HEK293 (cell line): ENCODE measurements at regions not wholly inside any gene's neighbourhood (a gene's known extent, or its start where the extent isn't known, plus 50 kb on each side); places are given as distances from the start of the nearest gene placed in this dataset.

Experiments
- CTCF ChIA-PET: fragments of 350-600 bp; formaldehyde crosslinking; extraction: SDS; loops from one replicate; lab custom pipeline; 2021; ENCODE audit warnings: antibody characterized with exemption; lab: Yijun Ruan, JAX
- POLR2A ChIA-PET: fragments of 300-600 bp; formaldehyde crosslinking; extraction: SDS; loops from one replicate; lab custom pipeline; 2020; ENCODE audit warnings: antibody characterized with exemption, inconsistent platforms; lab: Yijun Ruan, JAX
- H3K27ac ChIP-seq: fragments of 200-500 bp; sonication (Bioruptor generic); 2 replicates; pipeline ENCODE4 v1.5.1; 2014; ENCODE audit warnings: low read depth, low read length, control low read depth, inconsistent platforms; ENCODE audit errors: extremely low read depth
- H3K36me3 ChIP-seq, 2 experiments: fragments of 200-500 bp in 1 of 2; sonication (Bioruptor generic) in 1 of 2; 1 replicate in 1 of 2; 2 replicates in 1 of 2; pipeline ENCODE4 v1.5.1; 2014 to 2017; ENCODE audit warnings: inconsistent platforms in 2 of 2, low read length in 2 of 2; ENCODE audit not compliant: control insufficient read depth in 2 of 2, insufficient read depth in 1 of 2
- H3K4me1 ChIP-seq: fragments of 200-500 bp; sonication (Bioruptor generic); 2 replicates; pipeline ENCODE4 v1.5.1; 2014; ENCODE audit warnings: mild to moderate bottlenecking, low read length, inconsistent platforms; ENCODE audit not compliant: control insufficient read depth, insufficient read depth
- H3K4me3 ChIP-seq: 2 replicates; pipeline ENCODE4 v1.5.1; 2011; ENCODE audit warnings: low read depth, mild to moderate bottlenecking, control low read depth, low read length, moderate library complexity
- H3K9me3 ChIP-seq: fragments of 200-500 bp; sonication (Bioruptor generic); 2 replicates; pipeline ENCODE4 v1.5.1; 2014; ENCODE audit warnings: low read depth, low read length, inconsistent platforms; ENCODE audit not compliant: control insufficient read depth, insufficient read depth
- GLI4 ChIP-seq: fragments of 450-650 bp; formaldehyde crosslinking; IDR thresholded peaks from 2 replicates; pipeline ENCODE4 v1.5.1; 2016; ENCODE audit warnings: missing biosample characterization, missing genetic modification characterization
- GLIS1 ChIP-seq: fragments of 450-650 bp; formaldehyde crosslinking; IDR thresholded peaks from 2 replicates; pipeline ENCODE4 v1.5.1; 2016; ENCODE audit warnings: missing biosample characterization, missing genetic modification characterization
- HOXA7 ChIP-seq: sonication (generic); formaldehyde crosslinking; IDR thresholded peaks from 2 replicates; pipeline ENCODE4 v1.8.1; 2022; ENCODE audit warnings: missing genetic modification reagents, borderline replicate concordance
- MZF1 ChIP-seq: fragments of 450-650 bp; formaldehyde crosslinking; IDR thresholded peaks from 2 replicates; pipeline ENCODE4 v1.5.1; 2017; ENCODE audit warnings: missing biosample characterization, missing genetic modification characterization, borderline replicate concordance
- PRDM6 ChIP-seq: fragments of 450-650 bp; formaldehyde crosslinking; IDR thresholded peaks from 2 replicates; pipeline ENCODE4 v1.5.1; 2017; ENCODE audit warnings: missing biosample characterization, missing genetic modification characterization
- SCRT1 ChIP-seq: fragments of 450-650 bp; formaldehyde crosslinking; IDR thresholded peaks from 2 replicates; pipeline ENCODE4 v1.5.1; 2016; ENCODE audit warnings: missing biosample characterization, missing genetic modification characterization, borderline replicate concordance
- SCRT2 ChIP-seq: fragments of 450-650 bp; formaldehyde crosslinking; IDR thresholded peaks from 2 replicates; pipeline ENCODE4 v1.5.1; 2016; ENCODE audit warnings: missing biosample characterization, missing genetic modification characterization
- SP7 ChIP-seq: fragments of 450-650 bp; formaldehyde crosslinking; IDR thresholded peaks from 2 replicates; pipeline ENCODE4 v1.5.1; 2016; ENCODE audit warnings: missing biosample characterization, missing genetic modification characterization
- TCF7L2 ChIP-seq: IDR thresholded peaks from 2 replicates; pipeline ENCODE4 v1.6.1; 2011; ENCODE audit warnings: low read depth, mild to moderate bottlenecking, inconsistent platforms, low read length, moderate library complexity, borderline replicate concordance
- ZBTB49 ChIP-seq: fragments of 450-650 bp; formaldehyde crosslinking; IDR thresholded peaks from 2 replicates; pipeline ENCODE4 v1.5.1; 2016; ENCODE audit warnings: missing biosample characterization, missing genetic modification characterization, low read depth
- ZBTB7A ChIP-seq: fragments of 450-650 bp; formaldehyde crosslinking; IDR thresholded peaks from 2 replicates; pipeline ENCODE4 v1.5.1; 2016; ENCODE audit warnings: low read depth, missing biosample characterization, missing genetic modification characterization
- ZBTB8A ChIP-seq: fragments of 450-650 bp; formaldehyde crosslinking; IDR thresholded peaks from 2 replicates; pipeline ENCODE4 v1.5.1; 2016; ENCODE audit warnings: missing biosample characterization, missing genetic modification characterization
- ZFP69B ChIP-seq: fragments of 450-650 bp; formaldehyde crosslinking; IDR thresholded peaks from 2 replicates; pipeline ENCODE4 v1.5.1; 2016; ENCODE audit warnings: missing biosample characterization, missing genetic modification characterization
- ZNF112 ChIP-seq: fragments of 450-650 bp; formaldehyde crosslinking; IDR thresholded peaks from 2 replicates; pipeline ENCODE4 v1.5.0; 2017; ENCODE audit warnings: missing biosample characterization, missing genetic modification characterization
- ZNF19 ChIP-seq: fragments of 450-650 bp; formaldehyde crosslinking; IDR thresholded peaks from 2 replicates; pipeline ENCODE4; 2016; ENCODE audit warnings: missing biosample characterization, missing genetic modification characterization, low read depth
- ZNF311 ChIP-seq: fragments of 450-650 bp; formaldehyde crosslinking; IDR thresholded peaks from 2 replicates; pipeline ENCODE4 v1.5.1; 2017; ENCODE audit warnings: missing biosample characterization, missing genetic modification characterization, borderline replicate concordance
- ZNF558 ChIP-seq: fragments of 450-650 bp; formaldehyde crosslinking; IDR thresholded peaks from 2 replicates; pipeline ENCODE4 v1.5.1; 2016; ENCODE audit warnings: missing biosample characterization, missing genetic modification characterization
- ZNF560 ChIP-seq: fragments of 450-650 bp; formaldehyde crosslinking; IDR thresholded peaks from 2 replicates; pipeline ENCODE4 v1.5.1; 2017; ENCODE audit warnings: missing biosample characterization, missing genetic modification characterization, borderline replicate concordance
- ZNF623 ChIP-seq: fragments of 450-650 bp; formaldehyde crosslinking; IDR thresholded peaks from 2 replicates; pipeline ENCODE4 v1.5.1; 2016; ENCODE audit warnings: missing biosample characterization, missing genetic modification characterization
- ZNF837 ChIP-seq: fragments of 450-650 bp; formaldehyde crosslinking; IDR thresholded peaks from 2 replicates; pipeline ENCODE4 v1.5.1; 2016; ENCODE audit warnings: missing biosample characterization, missing genetic modification characterization
- ZSCAN30 ChIP-seq: fragments of 450-650 bp; IDR thresholded peaks from 2 replicates; pipeline ENCODE4 v1.5.1; 2018; ENCODE audit warnings: missing biosample characterization, mild to moderate bottlenecking, missing genetic modification characterization, moderate library complexity

GRCh38 chr7:85708221-85708620, 521.4 kb upstream of the SEMA3D start:
- ChIA-PET POLR2A (no interaction called here), CTCF (no interaction called here)
- TF ChIP-seq GLI4 (tag by site-specific recombination) (no peak), PRDM6 (tag by site-specific recombination) (no peak), SP7 (no peak)

GRCh38 chr7:85705076-85705475, 518.2 kb upstream of the SEMA3D start:
- Histone ChIP-seq H3K4me1 (no peaks in the 10 kb centered on the region), H3K9me3 (no peaks in the 10 kb centered on the region), H3K27ac (no peak overlapping the region), H3K36me3 (no peaks in the 10 kb centered on the region), H3K4me3 (no peak overlapping the region)
- CTCF ChIA-PET: interaction anchor here (0.6 kb wide), 1 partner anchor 8 kb away, joined by 3 read pairs; no protein-coding TSS in a partner anchor
- TF ChIP-seq ZNF623 (tag by site-specific recombination): no peak
- no peak for TF ChIP-seq ZNF311
- TF ChIP-seq ZBTB49: no peak
- TF ChIP-seq ZFP69B (tag by site-specific recombination): no peak
- no peak for TF ChIP-seq ZNF560
- no peak for TF ChIP-seq ZBTB7A
- no peak for TF ChIP-seq ZNF19
- TF ChIP-seq ZNF112 (tag by site-specific recombination): no peak
- TF ChIP-seq ZSCAN30: no peak
- no peak for TF ChIP-seq GLIS1 (tag by site-specific recombination)
- TF ChIP-seq TCF7L2: no peak
- no peak for TF ChIP-seq ZNF558
- no peak for TF ChIP-seq SCRT2 (tag by site-specific recombination)
- TF ChIP-seq SCRT1 (tag by site-specific recombination): no peak
- TF ChIP-seq HOXA7 (CRISPR knock-in tag): no peak
- TF ChIP-seq ZNF837: no peak
- TF ChIP-seq ZBTB8A (tag by site-specific recombination): no peak
- TF ChIP-seq MZF1 (tag by site-specific recombination): no peak
- POLR2A ChIA-PET: no interaction called here

More at GRCh38 chr7:85708221-85708620, 521.4 kb upstream of the SEMA3D start:
- Histone ChIP-seq H3K4me1 (no peaks in the 10 kb centered on the region; the same call in 1 of the 2 replicates), H3K9me3 (no peaks in the 10 kb centered on the region), H3K27ac (no peak overlapping the region), H3K4me3 (no peak overlapping the region), H3K36me3 (no peaks in the 10 kb centered on the region)
